A673 (cell line): ENCODE measurements at regions not wholly inside any gene's neighbourhood (a gene's known extent, or its start where the extent isn't known, plus 50 kb on each side); places are given as distances from the start of the nearest gene placed in this dataset.

ENCODE experiments used
- CTCF ChIP-seq: fragments of 300-800, 200-600 bp; sonication (generic); conservative IDR thresholded peaks from 2 replicates; pipeline ENCODE4 v1.5.1; 2017; ENCODE audit warnings: low read depth, mild to moderate bottlenecking, antibody characterized with exemption, low read length, moderate library complexity, mixed read lengths
- EZH2 ChIP-seq: fragments of 200-600 bp; sonication (generic); IDR thresholded peaks from 2 replicates; pipeline ENCODE4 v1.6.1; 2017; ENCODE audit warnings: borderline replicate concordance, low read depth, mild to moderate bottlenecking, mixed read lengths, antibody characterized with exemption, low read length; ENCODE audit not compliant: poor library complexity, severe bottlenecking

GRCh38 chr10:4648999-4649398 is 177.0 kb upstream of the AKR1E2 start:
- TF ChIP-seq CTCF (no peak), EZH2 (no peak)
